IPS-11a (cell line): ENCODE measurements at regions not wholly inside any gene's neighbourhood (a gene's known extent, or its start where the extent isn't known, plus 50 kb on each side); places are given as distances from the start of the nearest gene placed in this dataset.

Source experiments
- H3K4me3 ChIP-seq: one replicate; pipeline ENCODE4 v1.5.1; 2013; ENCODE audit warnings: low read depth, low read length, control low read depth

- no peak overlapping the region for H3K4me3 ChIP-seq
Observed at GRCh38 chr1:193525917-193526710, 339.7 kb upstream of the B3GALT2 start.

GRCh38 chr1:193525411-193525810, 339.0 kb upstream of the B3GALT2 start:
- no peak overlapping the region for H3K4me3 ChIP-seq

GRCh38 chr1:193524616-193525015, 338.2 kb upstream of the B3GALT2 start:
- no peak overlapping the region for H3K4me3 ChIP-seq

- H3K4me3 ChIP-seq: no peak overlapping the region
Observed at GRCh38 chr1:193524021-193524420, 337.6 kb upstream of the B3GALT2 start.

- H3K4me3 ChIP-seq: no peak overlapping the region
Observed at GRCh38 chr1:193520472-193520871, 334.1 kb upstream of the B3GALT2 start.

GRCh38 chr1:193519922-193520321, 333.5 kb upstream of the B3GALT2 start:
- no peak overlapping the region for H3K4me3 ChIP-seq

GRCh38 chr1:193516755-193517388, 330.5 kb upstream of the B3GALT2 start:
- no peak overlapping the region for H3K4me3 ChIP-seq

GRCh38 chr1:193514397-193514796, 328.0 kb upstream of the B3GALT2 start:
- no peak overlapping the region for H3K4me3 ChIP-seq

- no peak overlapping the region for H3K4me3 ChIP-seq
Observed at GRCh38 chr1:193513032-193513431, 326.6 kb upstream of the B3GALT2 start.

GRCh38 chr1:193504920-193505319, 318.5 kb upstream of the B3GALT2 start:
- no peak overlapping the region for H3K4me3 ChIP-seq

GRCh38 chr1:193498088-193498655, 311.8 kb upstream of the B3GALT2 start:
- no peak overlapping the region for H3K4me3 ChIP-seq

- H3K4me3 ChIP-seq: no peak overlapping the region
Observed at GRCh38 chr1:193494368-193494767, 308.0 kb upstream of the B3GALT2 start.

GRCh38 chr1:193489191-193489590, 302.8 kb upstream of the B3GALT2 start:
- no peak overlapping the region for H3K4me3 ChIP-seq

GRCh38 chr1:193487722-193488121, 301.3 kb upstream of the B3GALT2 start:
- H3K4me3 ChIP-seq: no peak overlapping the region

- no peak overlapping the region for H3K4me3 ChIP-seq
Observed at GRCh38 chr1:193486671-193487229, 300.3 kb upstream of the B3GALT2 start.

- no peak overlapping the region for H3K4me3 ChIP-seq
Observed at GRCh38 chr1:193480755-193481154, 294.3 kb upstream of the B3GALT2 start.

- no peak overlapping the region for H3K4me3 ChIP-seq
Observed at GRCh38 chr1:193479187-193479586, 292.8 kb upstream of the B3GALT2 start.

GRCh38 chr1:193476748-193477147, 290.3 kb upstream of the B3GALT2 start:
- H3K4me3 ChIP-seq: no peak overlapping the region

- H3K4me3 ChIP-seq: no peak overlapping the region
Observed at GRCh38 chr1:193473932-193474331, 287.5 kb upstream of the B3GALT2 start.

- no peak overlapping the region for H3K4me3 ChIP-seq
Observed at GRCh38 chr1:193472838-193473398, 286.5 kb upstream of the B3GALT2 start.

GRCh38 chr1:193472430-193472829, 286.0 kb upstream of the B3GALT2 start:
- no peak overlapping the region for H3K4me3 ChIP-seq

GRCh38 chr1:193471981-193472380, 285.6 kb upstream of the B3GALT2 start:
- no peak overlapping the region for H3K4me3 ChIP-seq
